Gastrocnemius medialis (tissue), 4 donors: ENCODE measurements at regions not wholly inside any gene's neighbourhood (a gene's known extent, or its start where the extent isn't known, plus 50 kb on each side); places are given as distances from the start of the nearest gene placed in this dataset.

Experiments used
- ATAC-seq, 2 donors: fragments of 150-250 bp; one replicate each; pipeline ENCODE4 v1.9.1; 2016
- DNase-seq, 2 donors: peaks; one replicate each; pipeline ENCODE4 v3.0.0-alpha.2; 2019
- H3K27ac ChIP-seq, 4 donors: fragments of 200-600 bp; sonication (generic); 1 replicate in 1 of 4; 2 replicates in 3 of 4; pipeline ENCODE4 v1.5.1; 2016 to 2018; ENCODE audit warnings: mild to moderate bottlenecking in 2 of 4, moderate library complexity in 1 of 4
- H3K27me3 ChIP-seq, 3 donors: fragments of 200-600 bp; sonication (generic) in 2 of 3; 1 replicate in 1 of 3; 2 replicates in 2 of 3; pipeline versions ENCODE4 v1.5.1 to v1.6.0; 2016 to 2019; ENCODE audit warnings: mild to moderate bottlenecking in 1 of 3, moderate library complexity in 1 of 3
- H3K36me3 ChIP-seq, 2 donors: fragments of 200-600 bp; sonication (generic) in 1 of 2; one replicate each; pipeline ENCODE4 v1.5.1; 2017 to 2018
- H3K4me1 ChIP-seq, 2 donors: fragments of 200-600 bp; sonication (generic) in 1 of 2; one replicate each; pipeline ENCODE4 v1.5.1; 2016 to 2017; ENCODE audit warnings: mild to moderate bottlenecking in 2 of 2
- H3K4me3 ChIP-seq, 4 donors: fragments of 200-600 bp; sonication (generic) in 3 of 4; 1 replicate in 1 of 4; 2 replicates in 3 of 4; pipeline ENCODE4 v1.5.1; 2016 to 2019; ENCODE audit warnings: mild to moderate bottlenecking in 2 of 4
- H3K9me3 ChIP-seq, 3 donors: fragments of 200-600 bp; sonication (generic) in 2 of 3; 1 replicate in 1 of 3; 2 replicates in 2 of 3; pipeline ENCODE4 v1.5.1; 2016 to 2019
- CTCF ChIP-seq, 5 experiments: fragments of 450-650 bp in 3 of 5; fragments of 200-600 bp in 2 of 5; sonication (generic) in 2 of 5; IDR thresholded peaks in 4 of 5; conservative IDR thresholded peaks in 1 of 5; 1 replicate in 4 of 5; 2 replicates in 1 of 5; pipeline ENCODE4 v1.5.1; 2016 to 2019; ENCODE audit warnings: antibody characterized with exemption in 5 of 5, mild to moderate bottlenecking in 3 of 5, moderate library complexity in 3 of 5
- POLR2A ChIP-seq, 2 donors: fragments of 450-650 bp; IDR thresholded peaks; one replicate each; pipeline ENCODE4 v1.6.1; 2017; ENCODE audit warnings: antibody characterized with exemption in 2 of 2, mild to moderate bottlenecking in 2 of 2, moderate library complexity in 2 of 2
- in situ Hi-C, 4 donors: fragments of 200-750 bp; cut with MboI; loops; one replicate each; pipeline versions ENCODE4 v1.15.0 to v1.8.0; 2017; ENCODE audit warnings: low sequenced_read_pairs in 4 of 4
- intact Hi-C: fragments of 100-400 bp; cut with DNase I; formaldehyde crosslinking; loops from one replicate; pipeline ENCODE4 v1.15.1; 2023; ENCODE audit warnings: low total_unique reads

GRCh38 chr11:112841729-112842128 lies 119.5 kb upstream of the NCAM1 start:
- in situ Hi-C loops (no loop called here), intact Hi-C loops (no loop called here)
- no peak for DNase-seq
- no peak for ATAC-seq
- Histone ChIP-seq H3K4me1 (no peaks in the 10 kb centered on the region), H3K9me3 (no peaks in the 10 kb centered on the region), H3K27me3 (no peaks in the 10 kb centered on the region), H3K27ac (no peak overlapping the region), H3K36me3 (no peaks in the 10 kb centered on the region), H3K4me3 (no peak overlapping the region)
- TF ChIP-seq POLR2A (IDR thresholded peaks at IDR 0.05) (no peak), CTCF (IDR thresholded peaks at IDR 0.05 in 4 of 5, conservative IDR thresholded peaks at IDR 0.05 in 1 of 5) (no peak)

- Histone ChIP-seq H3K27me3 (no peaks in the 10 kb centered on the region), H3K36me3 (no peaks in the 10 kb centered on the region), H3K4me1 (no peaks in the 10 kb centered on the region), H3K27ac (no peak overlapping the region), H3K4me3 (no peak overlapping the region), H3K9me3 (no peaks in the 10 kb centered on the region)
- TF ChIP-seq POLR2A (IDR thresholded peaks at IDR 0.05) = no peak
- no peak for TF ChIP-seq CTCF (IDR thresholded peaks at IDR 0.05 in 4 of 5, conservative IDR thresholded peaks at IDR 0.05 in 1 of 5)
- in situ Hi-C loops = no loop called here
- no peak for DNase-seq
- intact Hi-C loops = no loop called here
- ATAC-seq = no peak
These were observed 119.1 kb upstream of the NCAM1 start for GRCh38 chr11:112842151-112842550.

- Histone ChIP-seq H3K27me3 (no peaks in the 10 kb centered on the region), H3K36me3 (no peaks in the 10 kb centered on the region), H3K4me1 (no peaks in the 10 kb centered on the region), H3K4me3 (no peak overlapping the region), H3K27ac (no peak overlapping the region), H3K9me3 (no peaks in the 10 kb centered on the region)
- TF ChIP-seq CTCF (IDR thresholded peaks at IDR 0.05 in 4 of 5, conservative IDR thresholded peaks at IDR 0.05 in 1 of 5) = no peak
- no peak for TF ChIP-seq POLR2A (IDR thresholded peaks at IDR 0.05)
- intact Hi-C loops = no loop called here
- in situ Hi-C loops = no loop called here
- DNase-seq (no peak), ATAC-seq (no peak)
These were observed 116.7 kb upstream of the NCAM1 start for GRCh38 chr11:112844517-112844916.

- Histone ChIP-seq H3K9me3 (no peaks in the 10 kb centered on the region), H3K36me3 (no peaks in the 10 kb centered on the region), H3K27me3 (no peaks in the 10 kb centered on the region), H3K4me3 (no peak overlapping the region), H3K27ac (no peak overlapping the region), H3K4me1 (peaks cover under 1 to 7% of the 10 kb centered on the region in 2 donors)
- intact Hi-C loops = no loop called here
- no peak for TF ChIP-seq CTCF (IDR thresholded peaks at IDR 0.05 in 4 of 5, conservative IDR thresholded peaks at IDR 0.05 in 1 of 5)
- TF ChIP-seq POLR2A (IDR thresholded peaks at IDR 0.05) = no peak
- in situ Hi-C loops = no loop called here
- ATAC-seq (no peak), DNase-seq (no peak)
These were observed 113.7 kb upstream of the NCAM1 start for GRCh38 chr11:112847568-112847967.

- Histone ChIP-seq H3K4me3 (no peak overlapping the region), H3K27me3 (no peaks in the 10 kb centered on the region), H3K27ac (peak overlapping the region in 2 of 4 donors; percentile 23 to 60), H3K4me1 (peaks cover 5 to 8% of the 10 kb centered on the region in 2 donors), H3K36me3 (no peaks in the 10 kb centered on the region), H3K9me3 (no peaks in the 10 kb centered on the region)
- intact Hi-C loops = no loop called here
- no peak for TF ChIP-seq CTCF (IDR thresholded peaks at IDR 0.05 in 4 of 5, conservative IDR thresholded peaks at IDR 0.05 in 1 of 5)
- no peak for TF ChIP-seq POLR2A (IDR thresholded peaks at IDR 0.05)
- ATAC-seq = peak; percentile 78 to 89
- DNase-seq = no peak
- in situ Hi-C loops = no loop called here
These were observed 108.9 kb upstream of the NCAM1 start for GRCh38 chr11:112852143-112852866.
